HL-60 (cell line): ENCODE measurements at regions not wholly inside any gene's neighbourhood (a gene's known extent, or its start where the extent isn't known, plus 50 kb on each side); places are given as distances from the start of the nearest gene placed in this dataset.

Source experiments
- DNase-seq, 2 experiments: peaks; one replicate each; pipeline ENCODE4 v3.0.0-alpha.2; 2010 to 2020; ENCODE audit warnings: low read depth in 1 of 2, low spot score in 1 of 2
- H3K27ac ChIP-seq: fragments of 250-450 bp; sonication (Bioruptor Pico); replicated peaks from 2 replicates; pipeline ENCODE4 v1.5.1; 2020; ENCODE audit warnings: mild to moderate bottlenecking, moderate library complexity
- H3K27me3 ChIP-seq: fragments of 250-450 bp; sonication (Bioruptor Pico); 2 replicates; pipeline ENCODE4 v1.5.1; 2021; ENCODE audit warnings: mild to moderate bottlenecking, moderate library complexity; ENCODE audit not compliant: insufficient read depth, poor library complexity, severe bottlenecking
- H3K4me3 ChIP-seq: replicated peaks from 2 replicates; pipeline ENCODE4 v1.5.1; 2011; ENCODE audit warnings: mild to moderate bottlenecking, control low read depth, low read length; ENCODE audit not compliant: insufficient read depth
- CTCF ChIP-seq: IDR thresholded peaks from one replicate; pipeline ENCODE4 v1.5.1; 2011; ENCODE audit warnings: low read length, control low read depth, inconsistent platforms; ENCODE audit not compliant: insufficient read depth
- GABPA ChIP-seq: IDR thresholded peaks from 2 replicates; pipeline ENCODE4 v1.6.1; 2012; ENCODE audit warnings: low read depth
- POLR2AphosphoS5 ChIP-seq: IDR thresholded peaks from 2 replicates; pipeline ENCODE4 v1.6.1; 2012; ENCODE audit warnings: low read depth
- REST ChIP-seq: IDR thresholded peaks from 2 replicates; pipeline ENCODE4 v1.6.1; 2012; ENCODE audit warnings: low read depth; ENCODE audit not compliant: insufficient replicate concordance
- SPI1 ChIP-seq: IDR thresholded peaks from 2 replicates; pipeline ENCODE4 v1.6.1; 2012; ENCODE audit warnings: low read depth, mild to moderate bottlenecking, borderline replicate concordance

- Histone ChIP-seq H3K4me3 (no peak overlapping the region), H3K27ac (no peak overlapping the region), H3K27me3 (no peaks in the 10 kb centered on the region)
- DNase-seq: no peak
- TF ChIP-seq CTCF (no peak), REST (no peak), SPI1 (no peak), POLR2AphosphoS5 (no peak), GABPA (no peak)
These were observed 2247.0 kb downstream of the NCAM2 start for GRCh38 chr21:23245255-23245654.

- H3K4me3 ChIP-seq: no peak overlapping the region
- no peak for DNase-seq
- no peak overlapping the region for H3K27ac ChIP-seq
- H3K27me3 ChIP-seq: no peaks in the 10 kb centered on the region
- TF ChIP-seq SPI1 (no peak), CTCF (no peak)
These were observed 2225.7 kb downstream of the NCAM2 start for GRCh38 chr21:23223882-23224281.

DNA sequence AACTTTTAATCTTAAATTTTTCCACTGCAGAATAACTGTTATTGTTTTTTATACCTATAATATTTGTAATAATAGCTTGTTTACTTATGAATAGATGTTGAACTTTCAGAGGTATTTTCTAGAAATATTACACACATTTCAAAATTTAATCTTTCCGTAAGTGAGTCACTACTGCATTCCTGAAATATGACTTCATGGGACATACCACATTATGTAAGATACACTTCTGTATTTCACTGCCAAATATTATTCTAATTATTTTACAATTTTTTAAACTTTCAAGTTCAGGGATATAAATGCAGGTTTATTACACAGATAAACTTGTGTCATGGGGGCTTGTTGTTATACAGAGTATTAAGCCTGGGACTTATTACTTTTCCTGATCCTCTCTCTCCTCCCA, 2220.5 kb downstream of the NCAM2 start:
- H3K4me3 ChIP-seq: no peak overlapping the region
- no peak for DNase-seq
- no peak for TF ChIP-seq REST
- no peak for TF ChIP-seq CTCF
- no peak for TF ChIP-seq SPI1
- TF ChIP-seq POLR2AphosphoS5: no peak
- no peak for TF ChIP-seq GABPA
- no peak overlapping the region for H3K27ac ChIP-seq
- no peaks in the 10 kb centered on the region for H3K27me3 ChIP-seq

- TF ChIP-seq REST: no peak
- TF ChIP-seq GABPA: no peak
- no peak for TF ChIP-seq CTCF
- TF ChIP-seq POLR2AphosphoS5: no peak
- TF ChIP-seq SPI1: no peak
- Histone ChIP-seq H3K27me3 (no peaks in the 10 kb centered on the region), H3K27ac (no peak overlapping the region), H3K4me3 (no peak overlapping the region)
- DNase-seq: no peak
These were observed 2219.4 kb downstream of the NCAM2 start for GRCh38 chr21:23217597-23217996.
